CD8-positive, alpha-beta memory T cell (primary cell): ENCODE measurements at regions not wholly inside any gene's neighbourhood (a gene's known extent, or its start where the extent isn't known, plus 50 kb on each side); places are given as distances from the start of the nearest gene placed in this dataset.

Experiments
- CTCF ChIA-PET: fragments of 350-600 bp; sonication (Branson Sonifier 250); formaldehyde crosslinking; loops from one replicate; lab custom pipeline; 2021; ENCODE audit warnings: antibody characterized with exemption; lab: Charles Lee
- POLR2A ChIA-PET: fragments of 350-600 bp; sonication (Branson Sonifier 250); formaldehyde crosslinking; loops from one replicate; lab custom pipeline; 2021; ENCODE audit warnings: antibody characterized with exemption; lab: Charles Lee
- DNase-seq, 5 donors: peaks; one replicate each; pipeline versions ENCODE4 v3.0.0 to v3.0.0-alpha.2; 2020 to 2022; ENCODE audit warnings: mixed read lengths in 1 of 5
- H3K27ac ChIP-seq: one replicate; pipeline ENCODE4 v1.7.0; 2013; ENCODE audit warnings: low read depth, mild to moderate bottlenecking, low read length, moderate library complexity
- H3K27me3 ChIP-seq: 2 replicates; pipeline ENCODE4 v1.7.0; 2013; ENCODE audit warnings: low read length, mild to moderate bottlenecking; ENCODE audit not compliant: insufficient read depth, poor library complexity, severe bottlenecking
- H3K36me3 ChIP-seq: 2 replicates; pipeline ENCODE4 v1.7.0; 2013; ENCODE audit warnings: mild to moderate bottlenecking, low read length, moderate library complexity; ENCODE audit not compliant: insufficient read depth
- H3K4me1 ChIP-seq: 2 replicates; pipeline ENCODE4 v1.7.0; 2013; ENCODE audit warnings: mild to moderate bottlenecking, low read length, moderate library complexity; ENCODE audit not compliant: insufficient read depth
- H3K4me3 ChIP-seq: 2 replicates; pipeline ENCODE4 v1.7.0; 2013; ENCODE audit warnings: mild to moderate bottlenecking, low read length
- H3K9me3 ChIP-seq: 2 replicates; pipeline ENCODE4 v1.7.0; 2013; ENCODE audit warnings: mild to moderate bottlenecking, low read length
- H3K27ac Mint-ChIP-seq, 8 donors: one replicate each; pipeline ENCODE4 v1.8.0; 2020 to 2021; ENCODE audit warnings: mixed read lengths in 8 of 8, mild to moderate bottlenecking in 6 of 8, inconsistent platforms in 3 of 8, moderate library complexity in 3 of 8
- H3K27me3 Mint-ChIP-seq, 2 donors: one replicate each; pipeline ENCODE4 v1.8.0; 2020 to 2021; ENCODE audit warnings: mixed read lengths in 2 of 2, mild to moderate bottlenecking in 1 of 2, moderate library complexity in 1 of 2
- H3K36me3 Mint-ChIP-seq, 3 donors: one replicate each; pipeline ENCODE4 v1.8.0; 2020 to 2021; ENCODE audit warnings: mixed read lengths in 3 of 3, inconsistent platforms in 1 of 3, mild to moderate bottlenecking in 1 of 3
- H3K4me1 Mint-ChIP-seq, 3 donors: one replicate each; pipeline ENCODE4 v1.8.0; 2020 to 2021; ENCODE audit warnings: mixed read lengths in 3 of 3, inconsistent platforms in 1 of 3, mild to moderate bottlenecking in 1 of 3
- H3K4me3 Mint-ChIP-seq, 7 donors: one replicate each; pipeline ENCODE4 v1.8.0; 2020 to 2021; ENCODE audit warnings: mixed read lengths in 7 of 7, mild to moderate bottlenecking in 6 of 7, moderate library complexity in 4 of 7, inconsistent platforms in 2 of 7
- H3K9me3 Mint-ChIP-seq, 5 donors: one replicate each; pipeline ENCODE4 v1.8.0; 2020 to 2022; ENCODE audit warnings: mixed read lengths in 5 of 5, mild to moderate bottlenecking in 3 of 5, moderate library complexity in 2 of 5, inconsistent platforms in 1 of 5

GRCh38 chr2:164028814-164029534 is 293.2 kb upstream of the FIGN start:
- Histone ChIP-seq H3K36me3 (no peaks in the 10 kb centered on the region), H3K27ac (no peak overlapping the region), H3K4me3 (no peak overlapping the region), H3K27me3 (no peaks in the 10 kb centered on the region), H3K4me1 (no peaks in the 10 kb centered on the region), H3K9me3 (no peaks in the 10 kb centered on the region)
- H3K9me3 Mint-ChIP-seq, result peaks cover 1 to 11% (median 5%) of the 10 kb centered on the region in 5 donors
- no peak overlapping the region for H3K27ac Mint-ChIP-seq
- H3K36me3 Mint-ChIP-seq, result no peaks in the 10 kb centered on the region
- ChIA-PET POLR2A (no interaction called here), CTCF (no interaction called here)
- no peak overlapping the region for H3K4me3 Mint-ChIP-seq
- no peaks in the 10 kb centered on the region for H3K4me1 Mint-ChIP-seq
- no peaks in the 10 kb centered on the region for H3K27me3 Mint-ChIP-seq
- no peak for DNase-seq

DNA sequence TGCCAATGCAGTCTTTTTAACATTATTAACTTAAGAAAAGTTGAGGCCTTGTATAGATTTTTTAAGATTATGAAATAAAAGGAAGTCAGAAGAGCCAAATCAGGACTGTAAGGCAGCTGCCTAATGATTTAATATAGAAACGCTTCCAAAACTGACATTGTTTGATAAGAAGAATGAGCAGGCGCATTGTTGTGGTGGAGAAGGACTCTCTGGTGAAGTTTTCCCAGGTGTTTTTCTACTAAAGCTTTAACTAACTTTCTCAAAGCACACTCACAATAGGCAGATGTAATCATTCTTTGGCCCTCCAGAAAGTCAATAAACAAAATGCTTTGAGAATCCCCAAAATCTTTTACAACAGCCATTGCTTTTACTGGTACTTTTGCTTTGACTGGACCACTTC is 288.6 kb upstream of the FIGN start:
- no peak for DNase-seq
- CTCF ChIA-PET, result no interaction called here
- Mint-ChIP-seq H3K4me3 (no peak overlapping the region), H3K27ac (no peak overlapping the region), H3K4me1 (no peaks in the 10 kb centered on the region), H3K27me3 (no peaks in the 10 kb centered on the region), H3K36me3 (no peaks in the 10 kb centered on the region), H3K9me3 (peaks cover 3 to 8% (median 7%) of the 10 kb centered on the region in 5 donors)
- no peak overlapping the region for H3K27ac ChIP-seq
- no peaks in the 10 kb centered on the region for H3K9me3 ChIP-seq
- no peaks in the 10 kb centered on the region for H3K36me3 ChIP-seq
- POLR2A ChIA-PET, result no interaction called here
- H3K4me3 ChIP-seq, result no peak overlapping the region
- no peaks in the 10 kb centered on the region for H3K27me3 ChIP-seq
- H3K4me1 ChIP-seq, result no peaks in the 10 kb centered on the region

GRCh38 chr2:164023896-164024295 is 288.1 kb upstream of the FIGN start:
- H3K4me3 Mint-ChIP-seq, result no peak overlapping the region
- no peaks in the 10 kb centered on the region for H3K36me3 Mint-ChIP-seq
- ChIA-PET POLR2A (no interaction called here), CTCF (no interaction called here)
- no peaks in the 10 kb centered on the region for H3K9me3 ChIP-seq
- H3K27ac Mint-ChIP-seq, result no peak overlapping the region
- peaks cover 3 to 8% (median 6%) of the 10 kb centered on the region in 5 donors for H3K9me3 Mint-ChIP-seq
- no peaks in the 10 kb centered on the region for H3K4me1 ChIP-seq
- no peak overlapping the region for H3K4me3 ChIP-seq
- H3K27ac ChIP-seq, result no peak overlapping the region
- H3K27me3 ChIP-seq, result no peaks in the 10 kb centered on the region
- DNase-seq, result no peak
- H3K4me1 Mint-ChIP-seq, result no peaks in the 10 kb centered on the region
- H3K27me3 Mint-ChIP-seq, result no peaks in the 10 kb centered on the region
- no peaks in the 10 kb centered on the region for H3K36me3 ChIP-seq

DNA sequence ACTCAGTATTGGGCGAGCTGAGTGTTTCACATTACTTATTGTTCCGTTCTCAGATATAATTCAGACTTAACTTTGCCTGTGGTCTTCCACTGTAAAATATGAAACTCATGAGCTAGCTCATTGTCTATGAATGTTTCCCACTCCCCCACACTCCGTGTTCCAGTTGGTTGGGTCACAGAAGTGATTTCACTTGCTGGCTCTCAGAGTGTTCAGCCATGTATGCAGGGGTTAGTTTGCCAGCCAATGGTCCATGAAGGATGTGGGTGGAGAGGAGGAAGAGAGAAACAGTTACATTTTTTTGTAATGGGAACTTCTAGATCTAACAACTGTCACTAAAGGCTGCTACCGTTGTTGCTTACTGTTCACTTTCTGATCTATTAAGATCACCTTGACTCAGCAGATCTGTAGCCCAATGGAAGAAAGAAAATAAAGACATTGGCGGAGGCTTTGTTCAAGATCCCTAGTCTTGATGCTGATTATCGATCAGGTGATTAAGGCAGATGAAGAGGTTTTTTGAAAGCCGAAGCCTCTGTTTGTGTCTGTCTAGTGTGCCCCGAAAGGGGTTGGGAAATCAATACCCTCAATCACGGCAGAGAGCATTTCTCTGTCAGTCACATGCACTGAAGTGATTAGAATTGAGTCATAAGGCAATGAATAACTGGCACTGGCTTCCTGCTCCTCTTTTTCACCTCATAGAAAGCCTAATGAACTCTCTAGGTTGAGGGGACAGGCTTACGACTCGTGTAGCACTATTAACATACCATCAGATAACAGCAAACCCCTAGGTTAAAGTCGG is 279.7 kb upstream of the FIGN start:
- no peaks in the 10 kb centered on the region for H3K9me3 ChIP-seq
- DNase-seq, result no peak
- Mint-ChIP-seq H3K36me3 (no peaks in the 10 kb centered on the region), H3K27me3 (no peaks in the 10 kb centered on the region), H3K27ac (no peak overlapping the region), H3K4me3 (no peak overlapping the region), H3K9me3 (peaks cover 0 to 15% (median 4%) of the 10 kb centered on the region in 5 donors), H3K4me1 (no peaks in the 10 kb centered on the region)
- no peak overlapping the region for H3K27ac ChIP-seq
- H3K4me3 ChIP-seq, result no peak overlapping the region
- ChIA-PET CTCF (no interaction called here), POLR2A (no interaction called here)
- no peaks in the 10 kb centered on the region for H3K27me3 ChIP-seq
- H3K36me3 ChIP-seq, result no peaks in the 10 kb centered on the region
- no peaks in the 10 kb centered on the region for H3K4me1 ChIP-seq

DNA sequence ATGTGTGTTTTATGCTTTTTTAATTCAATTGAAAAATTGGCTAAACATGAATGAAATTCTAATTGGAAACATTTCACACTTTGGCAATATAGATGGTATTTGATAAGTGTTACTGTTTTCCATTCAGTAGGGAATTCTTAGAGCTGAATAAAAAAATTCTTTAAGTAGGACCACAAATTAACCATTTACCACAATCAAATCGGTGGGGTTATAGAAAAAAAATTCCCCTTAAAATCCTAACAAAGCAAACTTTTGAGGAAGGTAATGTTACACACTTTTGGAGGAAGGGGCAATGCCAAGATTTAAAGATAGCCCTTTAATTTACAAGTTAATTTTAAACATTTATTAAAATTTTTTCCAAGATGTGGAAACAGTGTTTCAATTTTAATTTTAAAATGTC is 279.0 kb upstream of the FIGN start:
- Mint-ChIP-seq H3K36me3 (no peaks in the 10 kb centered on the region), H3K27ac (no peak overlapping the region), H3K27me3 (no peaks in the 10 kb centered on the region), H3K9me3 (peaks cover 0 to 16% (median 4%) of the 10 kb centered on the region in 5 donors), H3K4me1 (no peaks in the 10 kb centered on the region), H3K4me3 (no peak overlapping the region)
- DNase-seq, result no peak
- no peak overlapping the region for H3K4me3 ChIP-seq
- H3K27ac ChIP-seq, result no peak overlapping the region
- no peaks in the 10 kb centered on the region for H3K4me1 ChIP-seq
- ChIA-PET POLR2A (no interaction called here), CTCF (no interaction called here)
- H3K27me3 ChIP-seq, result no peaks in the 10 kb centered on the region
- no peaks in the 10 kb centered on the region for H3K9me3 ChIP-seq
- H3K36me3 ChIP-seq, result no peaks in the 10 kb centered on the region

DNA sequence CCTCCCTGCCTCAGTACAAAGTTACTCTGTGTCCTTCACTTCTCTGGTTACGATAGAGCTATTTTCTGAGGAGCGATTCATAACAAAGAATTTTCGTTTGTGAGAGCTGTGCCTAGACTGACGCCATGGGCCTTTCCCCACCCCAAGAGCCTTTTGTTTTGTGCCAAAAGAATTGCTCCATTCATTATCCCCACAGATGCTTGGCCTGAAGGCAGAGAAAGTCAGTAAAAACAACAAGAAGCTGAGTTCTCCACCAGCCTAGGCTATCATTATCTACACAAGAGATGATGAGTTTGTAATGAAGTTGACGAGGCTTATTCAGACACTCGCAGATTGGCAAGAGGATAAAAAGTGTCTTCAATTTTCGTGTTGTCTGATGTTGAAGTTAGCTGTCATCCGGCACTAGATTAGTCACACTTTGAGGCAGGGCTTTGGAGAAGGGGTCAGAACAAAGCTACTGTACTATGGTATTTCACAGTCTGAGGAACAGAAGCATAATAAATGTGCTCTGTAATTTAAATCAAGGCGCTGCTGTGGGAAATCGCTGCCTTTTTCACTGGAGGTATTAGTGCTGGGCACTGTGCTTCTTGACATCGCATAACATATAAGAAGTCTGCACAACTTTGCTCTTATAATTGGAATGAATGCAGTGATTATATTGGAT is 278.4 kb upstream of the FIGN start:
- H3K27me3 Mint-ChIP-seq, result no peaks in the 10 kb centered on the region
- POLR2A ChIA-PET, result no interaction called here
- no peak overlapping the region for H3K4me3 Mint-ChIP-seq
- Histone ChIP-seq H3K27me3 (no peaks in the 10 kb centered on the region), H3K36me3 (no peaks in the 10 kb centered on the region), H3K27ac (no peak overlapping the region), H3K9me3 (no peaks in the 10 kb centered on the region), H3K4me3 (no peak overlapping the region), H3K4me1 (no peaks in the 10 kb centered on the region)
- CTCF ChIA-PET, result no interaction called here
- H3K4me1 Mint-ChIP-seq, result no peaks in the 10 kb centered on the region
- no peak for DNase-seq
- H3K9me3 Mint-ChIP-seq, result peaks cover 0 to 19% (median 4%) of the 10 kb centered on the region in 5 donors
- H3K36me3 Mint-ChIP-seq, result no peaks in the 10 kb centered on the region
- H3K27ac Mint-ChIP-seq, result no peak overlapping the region

- no peaks in the 10 kb centered on the region for H3K36me3 Mint-ChIP-seq
- no peaks in the 10 kb centered on the region for H3K27me3 Mint-ChIP-seq
- no peak overlapping the region for H3K27ac Mint-ChIP-seq
- DNase-seq, result no peak
- H3K4me3 Mint-ChIP-seq, result no peak overlapping the region
- Histone ChIP-seq H3K9me3 (no peaks in the 10 kb centered on the region), H3K4me3 (no peak overlapping the region), H3K27me3 (no peaks in the 10 kb centered on the region), H3K36me3 (no peaks in the 10 kb centered on the region), H3K27ac (no peak overlapping the region), H3K4me1 (no peaks in the 10 kb centered on the region)
- POLR2A ChIA-PET, result no interaction called here
- peaks cover 0 to 19% (median 4%) of the 10 kb centered on the region in 5 donors for H3K9me3 Mint-ChIP-seq
- CTCF ChIA-PET, result no interaction called here
- H3K4me1 Mint-ChIP-seq, result no peaks in the 10 kb centered on the region
Observed at GRCh38 chr2:164012581-164012980, 276.8 kb upstream of the FIGN start.

GRCh38 chr2:164009756-164010337 is 274.0 kb upstream of the FIGN start:
- H3K9me3 ChIP-seq, result no peaks in the 10 kb centered on the region
- peaks cover 0 to 11% (median 5%) of the 10 kb centered on the region in 5 donors for H3K9me3 Mint-ChIP-seq

More at GRCh38 chr2:164009756-164010337, 274.0 kb upstream of the FIGN start:
- H3K4me3 Mint-ChIP-seq, result no peak overlapping the region
- Histone ChIP-seq H3K4me1 (no peaks in the 10 kb centered on the region), H3K27ac (no peak overlapping the region), H3K36me3 (no peaks in the 10 kb centered on the region), H3K27me3 (no peaks in the 10 kb centered on the region), H3K4me3 (no peak overlapping the region)
- CTCF ChIA-PET, result no interaction called here
- no peak for DNase-seq
- no peak overlapping the region for H3K27ac Mint-ChIP-seq
- no peaks in the 10 kb centered on the region for H3K36me3 Mint-ChIP-seq
- POLR2A ChIA-PET, result no interaction called here
- H3K4me1 Mint-ChIP-seq, result no peaks in the 10 kb centered on the region
- no peaks in the 10 kb centered on the region for H3K27me3 Mint-ChIP-seq
